HepG2 (cell line): ENCODE measurements at regions not wholly inside any gene's neighbourhood (a gene's known extent, or its start where the extent isn't known, plus 50 kb on each side); places are given as distances from the start of the nearest gene placed in this dataset.

ENCODE experiments used
- ATAC-seq: fragments of 200-7000 bp; cut with Tn5 transposase; 3 replicates; pipeline ENCODE4 v1.9.1; 2020; ENCODE audit warnings: mild to moderate bottlenecking, moderate library complexity
- BruUV-seq: library from RNA; stranded (reverse); fragments of 400-500 nt; replicated peaks from 2 replicates; lab custom pipeline; 2021; lab: Mats Ljungman, UMichigan
- CTCF ChIA-PET: fragments of 300-600 bp; formaldehyde crosslinking; extraction: SDS; loops from one replicate; lab custom pipeline; 2021; ENCODE audit warnings: low total read pairs, inconsistent platforms, low intra/inter-chr PET ratio; lab: Yijun Ruan, JAX
- POLR2A ChIA-PET: fragments of 350-600 bp; sonication (Branson Sonifier 250); formaldehyde crosslinking; loops from one replicate; lab custom pipeline; 2020; ENCODE audit warnings: antibody characterized with exemption, inconsistent platforms; lab: Yijun Ruan, JAX
- DNase-seq: peaks from one replicate; pipeline ENCODE4 v3.0.0-alpha.2; 2015; ENCODE audit warnings: low spot score
- FAIRE-seq: peaks from 3 replicates; lab custom pipeline; 2011; peaks lifted over from hg19 to GRCh38; lab: Jason Lieb, UNC
- H2AFZ ChIP-seq: one replicate; pipeline ENCODE4 v1.6.1; 2011; ENCODE audit warnings: low read length, inconsistent platforms
- H3K27ac ChIP-seq: fragments of 300-600 bp; 3 replicates; pipeline ENCODE4 v1.8.0; 2011; ENCODE audit warnings: mixed run types, mild to moderate bottlenecking, mixed read lengths, low read length, inconsistent platforms; ENCODE audit not compliant: insufficient read depth; ENCODE audit errors: extremely low read length
- H3K27me3 ChIP-seq, 2 experiments: fragments of 200-600 bp in 1 of 2; 2 replicates in 1 of 2; 3 replicates in 1 of 2; pipeline versions ENCODE4 v1.6.0 to v1.8.0; 2011; ENCODE audit warnings: low read length in 2 of 2, mild to moderate bottlenecking in 2 of 2, moderate library complexity in 2 of 2, inconsistent platforms in 1 of 2; ENCODE audit not compliant: insufficient read depth in 2 of 2, control insufficient read depth in 1 of 2
- H3K36me3 ChIP-seq, 2 experiments: fragments of 200-600 bp in 1 of 2; replicated peaks in 1 of 2; 2 replicates in 1 of 2; 3 replicates in 1 of 2; pipeline versions ENCODE4 v1.5.1 to v1.8.0; 2011; ENCODE audit warnings: low read length in 2 of 2, inconsistent platforms in 1 of 2; ENCODE audit not compliant: insufficient read depth in 2 of 2, control insufficient read depth in 1 of 2
- H3K4me1 ChIP-seq: 2 replicates; pipeline ENCODE4 v1.5.1; 2012; ENCODE audit warnings: low read length, inconsistent platforms; ENCODE audit not compliant: insufficient read depth
- H3K4me2 ChIP-seq: 2 replicates; pipeline ENCODE4 v1.6.0; 2011; ENCODE audit warnings: low read depth, low read length, inconsistent platforms
- H3K4me3 ChIP-seq, 3 experiments: fragments of 200-600 bp in 1 of 3; sonication (generic), shearing (Covaris generic) in 1 of 3; replicated peaks in 1 of 3; 2 replicates each; pipeline ENCODE4 v1.5.1; 2011 to 2016; ENCODE audit warnings: low read length in 3 of 3, inconsistent platforms in 2 of 3, low read depth in 2 of 3, mild to moderate bottlenecking in 2 of 3, control low read depth in 1 of 3, mixed read lengths in 1 of 3; ENCODE audit not compliant: insufficient read depth in 1 of 3
- H3K79me2 ChIP-seq: one replicate; pipeline ENCODE4 v1.6.1; 2011; ENCODE audit warnings: low read length, inconsistent platforms; ENCODE audit not compliant: insufficient read depth
- H3K9ac ChIP-seq: 2 replicates; pipeline ENCODE4 v1.6.0; 2011; ENCODE audit warnings: mild to moderate bottlenecking, low read depth, low read length, inconsistent platforms; ENCODE audit not compliant: insufficient read depth
- H3K9me3 ChIP-seq: 2 replicates; pipeline ENCODE4 v1.5.1; 2012; ENCODE audit warnings: mild to moderate bottlenecking, low read length
- H4K20me1 ChIP-seq: 2 replicates; pipeline ENCODE4 v1.6.0; 2011; ENCODE audit warnings: inconsistent platforms, mild to moderate bottlenecking, low read length, moderate library complexity; ENCODE audit not compliant: insufficient read depth
- EP300 ChIP-seq, 3 experiments: sonication (generic) in 1 of 3; formaldehyde crosslinking in 1 of 3; IDR thresholded peaks; 2 replicates each; pipeline versions ENCODE4 v1.5.1 to v1.6.1; 2011 to 2020; ENCODE audit warnings: low read depth in 2 of 3, low read length in 2 of 3, borderline replicate concordance in 1 of 3, improper control_type of control experiment in 1 of 3, mild to moderate bottlenecking in 1 of 3, missing genetic modification reagents in 1 of 3, moderate library complexity in 1 of 3
- MIER2 ChIP-seq: IDR thresholded peaks from 2 replicates; pipeline ENCODE4 v1.6.1; 2016; ENCODE audit warnings: missing biosample characterization, missing genetic modification reagents
- REL ChIP-seq: sonication (generic); formaldehyde crosslinking; conservative IDR thresholded peaks from 2 replicates; pipeline ENCODE4 v1.8.0; 2022; ENCODE audit warnings: mild to moderate bottlenecking, missing genetic modification reagents, moderate library complexity
- ZNF446 ChIP-seq: sonication (generic); formaldehyde crosslinking; IDR thresholded peaks from 2 replicates; pipeline ENCODE4 v1.5.0; 2020; ENCODE audit warnings: mild to moderate bottlenecking, missing genetic modification reagents
- ZNF563 ChIP-seq: sonication (generic); formaldehyde crosslinking; IDR thresholded peaks from 2 replicates; pipeline ENCODE4 v1.8.0; 2022; ENCODE audit warnings: mild to moderate bottlenecking, moderate library complexity, missing genetic modification reagents
- ZNF577 ChIP-seq: sonication (generic); formaldehyde crosslinking; IDR thresholded peaks from 2 replicates; pipeline ENCODE4 v1.4.0; 2020; ENCODE audit warnings: mild to moderate bottlenecking, low read depth, missing genetic modification reagents, borderline replicate concordance
- ZNF672 ChIP-seq: sonication (generic); formaldehyde crosslinking; IDR thresholded peaks from 2 replicates; pipeline ENCODE4 v1.8.1; 2022; ENCODE audit warnings: missing genetic modification reagents
- WGBS: methylation state at CpG from one replicate; pipeline ENCODE4 v1.1.6; 2017; ENCODE audit warnings: low lambda C conversion rate; 5-methylcytosine and 5-hydroxymethylcytosine counted together
- in situ Hi-C: cut with HindIII; loops from 2 replicates; pipeline ENCODE4 v1.10.0; 2017; ENCODE audit warnings: low pct_unique_long_range_greater_than_20kb; ENCODE audit not compliant: extremely low pct_ligation_motif_present
- intact Hi-C: fragments of 100-400 bp; cut with micrococcal nuclease; formaldehyde crosslinking; loops from one replicate; pipeline ENCODE4 v1.10.0; 2022; ENCODE audit not compliant: unreplicated experiment
- TF ChIP-seq, protein P1 (sequence below): fragments of 450-650 bp; IDR thresholded peaks from 2 replicates; pipeline ENCODE4 v1.6.1; 2017
- TF ChIP-seq, protein P2 (sequence below): sonication (generic); formaldehyde crosslinking; IDR thresholded peaks from 2 replicates; pipeline ENCODE4 v1.5.0; 2020; ENCODE audit warnings: missing genetic modification reagents
- TF ChIP-seq, protein P3 (sequence below): sonication (generic); formaldehyde crosslinking; conservative IDR thresholded peaks from 2 replicates; pipeline ENCODE4 v1.4.0; 2020; ENCODE audit warnings: missing genetic modification reagents

DNA sequence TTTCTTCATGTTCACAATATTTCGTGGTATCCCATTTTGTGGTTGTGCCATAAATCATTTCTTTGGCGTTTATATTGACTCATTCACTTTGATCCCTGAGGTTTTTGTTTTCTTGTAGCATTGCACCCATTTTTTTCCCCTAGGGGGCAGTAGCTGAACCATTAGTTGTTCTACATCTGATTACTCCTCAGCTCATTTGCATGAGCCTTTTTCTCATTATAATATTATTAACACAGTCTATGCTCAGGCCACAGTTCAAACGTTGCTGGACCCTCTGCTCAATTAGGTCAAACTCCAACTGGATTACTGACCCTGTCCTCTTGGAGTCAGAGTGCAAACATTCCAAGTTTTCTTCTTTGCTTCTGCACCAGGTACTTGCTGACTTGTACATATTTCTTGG, 475.4 kb upstream of the SEL1L start:
- no peak overlapping the region for H3K4me3 ChIP-seq
- in situ Hi-C loops = no loop called here
- TF ChIP-seq EP300 (IDR thresholded peaks at IDR 0.05; ENCODE audit: low read depth in 2 of 2, low read length in 2 of 2) = no peak
- TF ChIP-seq EP300 (CRISPR knock-in tag; IDR thresholded peaks at IDR 0.05; ENCODE audit: borderline replicate concordance) = no peak
- TF ChIP-seq REL (CRISPR knock-in tag) = no peak
- no peak for TF ChIP-seq ZNF672 (CRISPR knock-in tag)
- TF ChIP-seq MIER2 = no peak
- no peak for TF ChIP-seq ZNF446 (CRISPR knock-in tag)
- no peak for TF ChIP-seq ZNF563 (CRISPR knock-in tag)
- TF ChIP-seq, protein P1, sequence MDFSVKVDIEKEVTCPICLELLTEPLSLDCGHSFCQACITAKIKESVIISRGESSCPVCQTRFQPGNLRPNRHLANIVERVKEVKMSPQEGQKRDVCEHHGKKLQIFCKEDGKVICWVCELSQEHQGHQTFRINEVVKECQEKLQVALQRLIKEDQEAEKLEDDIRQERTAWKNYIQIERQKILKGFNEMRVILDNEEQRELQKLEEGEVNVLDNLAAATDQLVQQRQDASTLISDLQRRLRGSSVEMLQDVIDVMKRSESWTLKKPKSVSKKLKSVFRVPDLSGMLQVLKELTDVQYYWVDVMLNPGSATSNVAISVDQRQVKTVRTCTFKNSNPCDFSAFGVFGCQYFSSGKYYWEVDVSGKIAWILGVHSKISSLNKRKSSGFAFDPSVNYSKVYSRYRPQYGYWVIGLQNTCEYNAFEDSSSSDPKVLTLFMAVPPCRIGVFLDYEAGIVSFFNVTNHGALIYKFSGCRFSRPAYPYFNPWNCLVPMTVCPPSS = no peak
- no peak for TF ChIP-seq ZNF577
- TF ChIP-seq, protein P2, sequence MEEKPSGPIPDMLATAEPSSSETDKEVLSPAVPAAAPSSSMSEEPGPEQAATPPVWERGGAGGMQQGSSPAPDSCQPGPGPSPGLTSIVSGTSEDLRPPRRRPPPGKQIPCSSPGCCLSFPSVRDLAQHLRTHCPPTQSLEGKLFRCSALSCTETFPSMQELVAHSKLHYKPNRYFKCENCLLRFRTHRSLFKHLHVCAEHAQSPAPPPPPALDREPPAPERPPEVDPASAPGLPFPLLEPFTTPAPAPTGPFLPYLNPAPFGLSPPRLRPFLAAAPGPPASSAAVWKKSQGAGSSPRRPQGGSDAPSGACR (CRISPR knock-in tag) = no peak
- TF ChIP-seq, protein P3, sequence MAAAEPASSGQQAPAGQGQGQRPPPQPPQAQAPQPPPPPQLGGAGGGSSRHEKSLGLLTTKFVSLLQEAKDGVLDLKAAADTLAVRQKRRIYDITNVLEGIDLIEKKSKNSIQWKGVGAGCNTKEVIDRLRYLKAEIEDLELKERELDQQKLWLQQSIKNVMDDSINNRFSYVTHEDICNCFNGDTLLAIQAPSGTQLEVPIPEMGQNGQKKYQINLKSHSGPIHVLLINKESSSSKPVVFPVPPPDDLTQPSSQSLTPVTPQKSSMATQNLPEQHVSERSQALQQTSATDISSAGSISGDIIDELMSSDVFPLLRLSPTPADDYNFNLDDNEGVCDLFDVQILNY = no peak
- no peak overlapping the region for H3K9ac ChIP-seq
- no peak overlapping the region for H2AFZ ChIP-seq
- no peaks in the 10 kb centered on the region for H3K36me3 ChIP-seq
- FAIRE-seq (no peak), DNase-seq (no peak), ATAC-seq (no peak)
- ChIA-PET POLR2A (no interaction called here), CTCF (no interaction called here)
- H3K4me1 ChIP-seq = no peaks in the 10 kb centered on the region
- no peaks in the 10 kb centered on the region for H3K27me3 ChIP-seq
- H3K27ac ChIP-seq = no peak overlapping the region
- WGBS = under 1% methylated on average over 3 of the region's 3 CpGs
- no peak overlapping the region for H3K4me2 ChIP-seq
- H4K20me1 ChIP-seq = no peaks in the 10 kb centered on the region
- intact Hi-C loops = no loop called here
- no TSS peak for BruUV-seq
- no peaks in the 10 kb centered on the region for H3K79me2 ChIP-seq
- H3K9me3 ChIP-seq = peaks cover 87% of the 10 kb centered on the region
